Inflammatory macrophage treated with lipopolysaccharide for 1 hour (primary cell): ENCODE measurements at regions not wholly inside any gene's neighbourhood (a gene's known extent, or its start where the extent isn't known, plus 50 kb on each side); places are given as distances from the start of the nearest gene placed in this dataset.
A peak's percentile ranks its signal among the peaks of the same experiment; 100 is the strongest.
"Not testable (repeated sequence)": the region's sequence is repeated elsewhere in the genome, so short reads cannot be mapped to it uniquely, and the experiment has no call there.

Source experiments
- DNase-seq, 2 donors: peaks; one replicate each; pipeline ENCODE4 v3.0.0-alpha.2; 2020 to 2022

GRCh38 chr9:22225856-22226255, 216.8 kb upstream of the CDKN2B start:
- DNase-seq, result not testable (repeated sequence)

GRCh38 chr9:22227986-22228385, 218.6 kb upstream of the DMRTA1 start:
- no peak for DNase-seq

GRCh38 chr9:22228542-22228941, 218.1 kb upstream of the DMRTA1 start:
- peak in 1 of 2 donors; percentile 34 for DNase-seq

GRCh38 chr9:22229069-22229468, 217.6 kb upstream of the DMRTA1 start:
- DNase-seq, result no peak

- not testable (repeated sequence) for DNase-seq
Measured at GRCh38 chr9:22231309-22231708, 215.3 kb upstream of the DMRTA1 start.

GRCh38 chr9:22232971-22233370, 213.7 kb upstream of the DMRTA1 start:
- DNase-seq, result no peak

- peak; percentile 64 to 69 for DNase-seq
Measured at GRCh38 chr9:22237497-22238363, 208.9 kb upstream of the DMRTA1 start.

- DNase-seq, result peak; percentile 35 to 45
Measured at GRCh38 chr9:22238809-22239684, 207.6 kb upstream of the DMRTA1 start.

GRCh38 chr9:22240619-22241018, 206.0 kb upstream of the DMRTA1 start:
- DNase-seq, result peak; percentile 55 to 57

- no peak for DNase-seq
Measured at GRCh38 chr9:22241024-22241423, 205.6 kb upstream of the DMRTA1 start.

GRCh38 chr9:22241611-22242010, 205.0 kb upstream of the DMRTA1 start:
- peak; percentile 58 to 71 for DNase-seq

GRCh38 chr9:22244139-22245011, 202.2 kb upstream of the DMRTA1 start:
- DNase-seq, result peak; percentile 62 to 75

GRCh38 chr9:22255337-22255736, 191.3 kb upstream of the DMRTA1 start:
- no peak for DNase-seq

GRCh38 chr9:22256381-22256780, 190.2 kb upstream of the DMRTA1 start:
- no peak for DNase-seq

GRCh38 chr9:22257026-22257816, 189.4 kb upstream of the DMRTA1 start:
- no peak for DNase-seq

GRCh38 chr9:22265038-22265437, 181.6 kb upstream of the DMRTA1 start:
- DNase-seq, result no peak

- no peak for DNase-seq
Measured at GRCh38 chr9:22265534-22265933, 181.1 kb upstream of the DMRTA1 start.

- DNase-seq, result no peak
Measured at GRCh38 chr9:22274477-22274876, 172.1 kb upstream of the DMRTA1 start.

GRCh38 chr9:22278426-22278825, 168.2 kb upstream of the DMRTA1 start:
- DNase-seq, result no peak

- no peak for DNase-seq
Measured at GRCh38 chr9:22279636-22280035, 167.0 kb upstream of the DMRTA1 start.

GRCh38 chr9:22285066-22285465, 161.6 kb upstream of the DMRTA1 start:
- DNase-seq, result no peak

- DNase-seq, result no peak
Measured at GRCh38 chr9:22286661-22287060, 160.0 kb upstream of the DMRTA1 start.
